ENCODE measurements at regions not wholly inside any gene's neighbourhood (a gene's known extent, or its start where the extent isn't known, plus 50 kb on each side); places are given as distances from the start of the nearest gene placed in this dataset.
"Not testable (repeated sequence)": the region's sequence is repeated elsewhere in the genome, so short reads cannot be mapped to it uniquely, and the experiment has no call there.

GRCh38 chr4:103499094-103499493 is 220.7 kb downstream of the TACR3 start:
- no peak overlapping the region for H3K4me3 ChIP-seq (ENCODE audit: low read depth, low read length)
- peak; percentile 6 for DNase-seq (ENCODE audit: low read depth)
- TF ChIP-seq MYC (IDR thresholded peaks at IDR 0.05; ENCODE audit: low read depth, low read length) (no peak), CTCF (IDR thresholded peaks at IDR 0.05; ENCODE audit: low read depth, low read length) (peak; percentile 8)

DNA sequence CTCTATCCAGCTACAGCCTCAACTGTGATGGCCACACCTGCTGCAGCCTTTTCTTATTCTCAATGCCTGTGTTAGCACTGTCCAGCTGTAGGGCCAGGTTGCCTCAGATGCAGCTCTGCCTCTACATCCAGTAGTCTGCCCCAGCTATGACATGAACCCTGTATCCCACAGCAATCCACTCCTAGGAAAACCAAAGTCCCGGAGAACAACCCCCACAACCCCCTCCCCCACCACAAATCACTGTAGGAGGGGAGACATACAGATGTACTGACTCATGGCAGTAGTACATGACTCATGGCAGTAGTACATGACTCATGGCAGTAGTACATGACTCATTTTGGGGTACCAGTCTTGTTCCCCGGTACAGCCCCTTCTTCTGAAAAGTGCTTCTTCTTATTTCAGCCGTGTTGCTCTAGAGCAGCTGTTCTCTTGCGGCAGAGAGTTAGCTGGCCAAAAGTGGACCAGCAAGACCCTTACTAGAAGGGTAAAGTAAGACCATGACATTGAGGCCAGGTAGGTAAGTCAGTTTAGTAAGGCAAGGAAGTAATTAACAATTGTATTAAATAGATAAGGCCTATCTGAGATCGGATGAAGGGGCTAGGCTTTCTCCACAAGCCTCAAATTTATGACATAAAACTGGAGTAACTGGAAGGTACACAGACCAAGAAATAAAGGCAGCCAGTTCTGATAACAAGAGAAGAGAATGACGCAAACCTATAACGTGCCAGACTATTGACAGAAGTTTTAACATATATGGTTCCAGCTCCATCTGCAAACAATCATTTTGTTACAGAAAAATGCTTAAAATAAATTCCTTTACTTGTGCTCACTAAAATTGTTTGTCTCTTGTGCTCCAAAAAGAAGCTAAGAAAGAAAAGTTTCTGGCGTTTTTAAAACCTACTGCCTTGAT is 221.4 kb downstream of the TACR3 start:
- TF ChIP-seq MAX (IDR thresholded peaks at IDR 0.05; ENCODE audit: low read depth, low read length) (no peak), MYC (IDR thresholded peaks at IDR 0.05; ENCODE audit: low read depth, low read length) (no peak), CTCF (IDR thresholded peaks at IDR 0.05; ENCODE audit: low read depth, low read length) (no peak), POLR2A (IDR thresholded peaks at IDR 0.05; ENCODE audit: extremely low read depth, insufficient read length) (no peak)
- no peak for DNase-seq (ENCODE audit: low read depth)

GRCh38 chr4:103497692-103498091 is 222.1 kb downstream of the TACR3 start:
- TF ChIP-seq POLR2A (IDR thresholded peaks at IDR 0.05; ENCODE audit: extremely low read depth, insufficient read length), result no peak
- no peak for TF ChIP-seq MAX (IDR thresholded peaks at IDR 0.05; ENCODE audit: low read depth, low read length)
- TF ChIP-seq MYC (IDR thresholded peaks at IDR 0.05; ENCODE audit: low read depth, low read length), result no peak
- no peak for TF ChIP-seq CTCF (IDR thresholded peaks at IDR 0.05; ENCODE audit: low read depth, low read length)
- DNase-seq (ENCODE audit: low read depth), result no peak
- H3K4me3 ChIP-seq (ENCODE audit: low read depth, low read length), result no peak overlapping the region

More for the DNA sequence above, 221.4 kb downstream of the TACR3 start:
- no peak overlapping the region for H3K4me3 ChIP-seq (ENCODE audit: low read depth, low read length)

DNA sequence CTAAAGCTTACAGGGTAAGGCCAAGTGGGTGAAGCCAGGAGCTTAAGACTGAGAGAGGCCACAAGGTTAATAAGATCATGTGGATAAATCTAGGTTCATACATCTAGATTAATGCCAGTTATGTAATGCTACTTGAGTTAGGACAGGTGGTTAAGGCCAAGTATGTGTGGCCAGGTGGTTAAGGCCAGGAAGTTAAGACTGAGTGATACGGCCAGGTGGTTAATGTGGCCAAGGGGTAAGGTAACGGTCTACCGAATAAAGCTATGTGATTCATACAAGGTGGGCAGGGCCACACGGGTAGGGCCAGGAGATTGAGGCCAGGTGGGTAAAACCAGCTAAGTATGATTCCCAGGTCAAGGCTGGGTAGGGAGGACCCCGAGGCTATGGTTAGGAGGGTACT is 223.0 kb downstream of the TACR3 start:
- no peak for TF ChIP-seq CTCF (IDR thresholded peaks at IDR 0.05; ENCODE audit: low read depth, low read length)
- TF ChIP-seq POLR2A (IDR thresholded peaks at IDR 0.05; ENCODE audit: extremely low read depth, insufficient read length), result no peak
- no peak for TF ChIP-seq MAX (IDR thresholded peaks at IDR 0.05; ENCODE audit: low read depth, low read length)
- no peak for TF ChIP-seq MYC (IDR thresholded peaks at IDR 0.05; ENCODE audit: low read depth, low read length)
- no peak for DNase-seq (ENCODE audit: low read depth)
- H3K4me3 ChIP-seq (ENCODE audit: low read depth, low read length), result no peak overlapping the region

DNA sequence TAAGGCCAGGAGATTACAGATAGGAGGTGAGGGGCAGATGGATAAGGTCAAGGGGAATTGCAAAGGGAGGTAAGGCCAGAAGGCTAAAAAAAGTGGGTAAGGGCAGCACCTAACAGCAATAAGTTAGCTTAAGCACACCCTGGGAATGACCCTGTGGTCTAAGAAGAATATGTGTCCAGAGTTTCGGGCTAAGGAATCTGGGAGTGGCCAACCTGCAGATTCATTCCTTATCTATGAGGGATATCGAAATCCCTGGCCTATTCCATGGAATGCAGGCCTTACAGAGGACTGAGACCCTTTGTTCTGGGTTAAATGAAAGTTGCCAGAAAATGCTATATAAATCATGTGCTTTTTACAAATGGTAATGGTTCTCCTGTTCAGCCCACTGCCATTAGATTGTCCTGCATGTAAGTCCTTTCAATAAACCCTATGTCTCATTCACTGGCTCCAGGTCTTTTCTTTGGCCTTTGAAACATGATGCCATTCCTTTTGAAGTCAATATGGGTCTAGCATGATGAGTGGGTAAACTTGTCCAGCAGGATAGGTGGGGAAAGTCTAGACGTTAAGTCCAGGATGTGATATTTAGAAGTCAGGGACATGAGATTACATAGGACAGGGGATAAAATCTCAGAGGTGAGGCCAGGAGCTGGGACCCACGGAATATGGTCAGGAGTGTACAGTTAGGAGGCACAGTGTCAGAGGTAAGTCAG is 226.2 kb downstream of the TACR3 start:
- TF ChIP-seq POLR2A (IDR thresholded peaks at IDR 0.05; ENCODE audit: extremely low read depth, insufficient read length) (no peak), MYC (IDR thresholded peaks at IDR 0.05; ENCODE audit: low read depth, low read length) (no peak), CTCF (IDR thresholded peaks at IDR 0.05; ENCODE audit: low read depth, low read length) (no peak), MAX (IDR thresholded peaks at IDR 0.05; ENCODE audit: low read depth, low read length) (no peak)
- DNase-seq (ENCODE audit: low read depth), result no peak
- no peak overlapping the region for H3K4me3 ChIP-seq (ENCODE audit: low read depth, low read length)

- not testable (repeated sequence) for H3K4me3 ChIP-seq (ENCODE audit: low read depth, low read length); DNase-seq (ENCODE audit: low read depth)
Observed at GRCh38 chr4:103485296-103485695, 234.5 kb downstream of the TACR3 start.

All from NB4 (cell line).